RCC 7860 (cell line): ENCODE measurements at regions not wholly inside any gene's neighbourhood (a gene's known extent, or its start where the extent isn't known, plus 50 kb on each side); places are given as distances from the start of the nearest gene placed in this dataset.
"Not testable (repeated sequence)": the region's sequence is repeated elsewhere in the genome, so short reads cannot be mapped to it uniquely, and the experiment has no call there.

Experiments used
- DNase-seq: peaks from one replicate; pipeline ENCODE4 v3.0.0-alpha.2; 2015; ENCODE audit warnings: low spot score
- FAIRE-seq: peaks from 2 replicates; lab custom pipeline; 2012; peaks lifted over from hg19 to GRCh38; lab: Jason Lieb, UNC

DNA sequence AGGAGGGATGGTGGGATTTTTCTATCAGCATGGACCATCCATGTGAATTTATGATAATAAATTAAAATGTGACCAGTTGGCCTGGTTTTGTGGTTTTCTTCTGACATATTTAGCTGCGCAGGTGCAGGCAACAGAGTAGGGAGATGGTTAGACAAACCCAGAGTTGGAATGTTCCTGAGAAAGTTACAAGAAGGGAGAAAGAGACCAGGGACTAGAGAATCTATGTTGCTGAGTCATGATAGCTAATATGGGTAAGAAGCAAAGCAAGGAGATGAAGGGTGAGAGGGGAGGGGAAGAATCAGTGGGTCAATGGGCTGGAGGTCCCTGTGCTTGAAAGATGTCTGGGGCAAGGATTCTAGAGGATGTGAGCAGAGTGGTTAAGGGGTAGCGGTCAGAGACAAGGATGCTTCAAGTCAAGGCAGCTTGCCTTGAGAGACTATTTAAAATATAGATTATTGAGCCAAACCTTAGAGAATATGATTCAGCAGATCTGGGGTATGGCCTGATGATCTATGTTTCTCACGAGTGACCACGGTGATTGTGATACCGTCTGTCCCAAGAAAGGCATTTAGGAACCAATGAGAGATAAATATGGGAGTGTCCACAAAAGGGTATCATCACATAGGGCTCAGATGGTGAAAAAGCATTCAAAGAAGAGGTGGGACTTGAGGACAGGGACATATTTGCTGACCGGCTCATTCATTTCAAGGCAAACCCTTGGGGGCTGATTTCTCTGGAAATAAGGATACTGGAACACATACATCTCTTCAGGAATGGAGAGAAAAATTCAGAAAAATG is 219.7 kb upstream of the PLD5 start:
- FAIRE-seq, result no peak

DNA sequence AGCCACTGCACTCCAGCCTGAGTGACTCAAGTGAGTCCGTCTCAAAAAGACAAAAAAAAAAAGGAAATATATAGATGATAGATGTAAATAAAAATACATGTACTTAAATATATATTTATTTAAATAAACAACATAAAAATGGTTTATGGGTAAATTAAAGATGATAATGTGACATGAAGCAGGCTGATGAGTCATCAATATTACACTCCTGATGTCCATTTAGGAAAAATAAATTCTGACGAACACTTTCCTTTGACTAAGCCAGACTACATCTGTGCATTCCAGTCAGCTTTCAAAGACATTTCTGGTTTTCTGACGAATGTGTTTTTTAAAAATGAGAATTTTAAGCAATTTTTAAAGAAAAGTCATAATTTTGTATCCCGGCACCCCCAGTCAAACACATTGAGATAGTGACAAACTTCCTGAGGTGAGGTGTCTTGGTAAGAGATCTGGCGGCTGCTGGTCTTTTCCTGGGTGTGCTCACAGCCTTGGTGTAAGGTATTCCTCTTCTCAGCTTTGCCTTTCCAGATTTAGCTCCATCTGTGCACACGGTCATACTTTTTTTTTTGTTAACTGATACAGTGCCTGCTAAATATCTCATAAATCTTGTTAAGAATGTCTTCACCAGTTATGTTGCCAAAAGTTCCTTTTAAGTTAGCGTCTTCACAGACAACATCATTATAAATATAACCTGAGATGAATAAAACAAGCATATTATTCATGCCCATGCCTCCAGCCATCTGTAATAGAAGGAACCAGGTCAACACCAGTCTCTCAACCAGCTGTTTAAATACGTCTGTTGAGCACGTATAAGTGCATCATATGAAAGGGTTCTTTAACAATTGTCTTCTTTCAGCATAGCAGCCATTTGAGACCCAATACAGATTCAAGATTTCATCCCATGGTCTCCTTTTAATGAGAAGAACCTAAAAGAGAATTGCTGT is 214.5 kb upstream of the PLD5 start:
- no peak for DNase-seq

More for the DNA sequence above, 219.7 kb upstream of the PLD5 start:
- no peak for DNase-seq

DNA sequence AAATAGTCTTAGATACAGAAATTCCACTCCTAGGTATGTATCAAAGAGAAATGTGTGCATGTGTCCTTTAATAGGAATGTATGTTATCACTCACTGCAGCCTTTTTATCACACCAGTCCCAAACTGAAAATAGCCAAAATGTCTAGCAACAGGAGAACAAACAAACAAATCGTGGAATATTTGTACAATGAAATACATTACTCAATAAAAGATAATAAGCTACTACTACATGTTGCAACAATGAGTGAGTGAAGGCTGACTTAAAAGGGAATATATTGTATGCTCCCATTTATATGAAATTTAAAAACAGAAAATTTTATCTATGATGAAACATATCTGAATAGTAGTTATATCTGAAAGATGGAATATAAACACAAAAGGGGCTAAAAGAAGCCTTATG is 212.1 kb upstream of the PLD5 start:
- no peak for FAIRE-seq

More for the DNA sequence above, 214.5 kb upstream of the PLD5 start:
- no peak for FAIRE-seq

DNA sequence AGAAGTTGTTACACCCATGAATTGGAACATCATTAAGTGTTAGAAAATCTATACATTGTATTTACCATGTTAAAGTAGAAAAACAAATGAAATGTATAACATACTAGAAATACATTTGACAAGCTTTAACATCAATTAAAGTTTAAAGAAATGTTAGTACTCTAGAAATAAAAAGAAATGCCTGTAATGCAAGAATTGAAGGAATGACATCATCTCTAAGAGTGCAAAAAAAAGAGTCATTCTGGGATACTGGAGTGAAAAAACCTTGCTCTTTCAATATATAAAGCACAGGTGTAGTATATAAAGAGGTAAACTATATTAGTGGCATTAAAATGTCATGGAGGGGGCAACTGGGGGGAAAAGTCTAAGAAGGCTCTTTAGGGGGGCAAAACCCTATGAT is 210.8 kb upstream of the PLD5 start:
- DNase-seq, result no peak
- no peak for FAIRE-seq

More for the DNA sequence above, 212.1 kb upstream of the PLD5 start:
- DNase-seq, result no peak

DNA sequence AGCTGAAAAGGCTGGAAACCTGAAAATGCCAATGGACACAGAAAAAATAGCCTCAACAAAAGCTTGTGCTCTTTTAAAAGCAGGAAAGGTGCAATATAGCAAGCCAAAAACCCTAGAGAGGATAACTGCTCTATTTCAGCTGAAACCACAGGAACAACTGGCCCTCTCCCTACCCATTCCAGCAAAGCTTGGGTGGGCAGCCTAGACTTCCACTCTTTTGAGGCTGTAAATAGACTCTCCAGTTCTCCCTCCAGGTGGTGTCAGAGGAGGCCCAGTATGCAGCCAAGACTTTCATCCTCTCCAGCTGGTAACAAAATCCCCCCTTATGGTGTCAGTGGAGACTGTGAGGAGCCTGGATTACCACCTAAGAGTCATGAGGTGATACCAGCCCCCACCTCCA is 206.9 kb upstream of the PLD5 start:
- FAIRE-seq (no peak), DNase-seq (no peak)

DNA sequence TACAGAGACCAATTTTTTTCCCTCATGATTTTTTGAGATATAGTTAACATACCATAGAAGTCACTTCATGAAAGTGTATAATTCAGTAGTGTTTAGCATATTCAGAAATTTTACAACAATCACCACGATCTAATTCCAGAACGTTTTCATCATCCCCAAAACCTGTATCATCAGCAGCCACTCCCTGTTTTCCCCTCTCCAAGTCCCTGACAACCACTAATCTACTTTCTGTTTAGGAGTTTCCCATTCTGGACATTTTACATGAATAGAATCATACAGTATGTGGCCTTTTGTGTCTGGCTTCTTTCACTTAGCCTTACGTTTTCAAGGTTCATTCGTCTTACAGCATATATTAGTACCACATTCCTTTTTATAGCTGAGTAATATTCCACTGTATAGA is 204.2 kb upstream of the PLD5 start:
- no peak for FAIRE-seq
- no peak for DNase-seq

DNA sequence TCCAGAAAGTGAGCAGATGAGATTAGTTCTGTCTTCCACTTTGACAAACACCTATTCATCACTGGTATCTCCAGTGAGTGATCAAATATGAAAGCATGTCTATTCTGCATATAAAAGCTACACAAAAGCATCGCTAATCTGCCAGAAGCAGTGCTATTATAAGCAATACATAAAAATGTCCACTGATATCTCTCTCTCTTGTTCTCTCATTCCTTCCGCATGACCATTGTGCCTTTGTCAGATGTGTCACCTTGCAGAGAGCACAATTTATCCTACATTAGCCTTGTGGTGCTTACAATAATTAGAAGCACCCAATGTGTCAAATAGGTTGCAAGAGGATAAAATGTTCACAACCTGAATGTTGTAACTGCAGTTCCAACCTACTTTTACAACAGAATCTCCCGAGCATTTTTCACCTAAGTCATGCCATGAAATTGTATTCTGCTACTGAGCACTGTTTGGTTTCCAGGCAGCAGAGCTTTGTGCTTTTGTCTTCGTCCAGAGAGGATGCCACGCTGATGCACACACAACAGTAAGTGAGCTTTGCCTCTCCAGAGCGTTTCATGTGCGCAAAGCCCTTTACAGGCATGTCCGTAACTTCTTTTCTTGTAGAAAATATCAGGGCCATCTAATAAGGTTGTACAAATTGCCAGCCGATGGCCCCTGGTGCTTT is 198.7 kb upstream of the PLD5 start:
- FAIRE-seq, result no peak
- no peak for DNase-seq

DNA sequence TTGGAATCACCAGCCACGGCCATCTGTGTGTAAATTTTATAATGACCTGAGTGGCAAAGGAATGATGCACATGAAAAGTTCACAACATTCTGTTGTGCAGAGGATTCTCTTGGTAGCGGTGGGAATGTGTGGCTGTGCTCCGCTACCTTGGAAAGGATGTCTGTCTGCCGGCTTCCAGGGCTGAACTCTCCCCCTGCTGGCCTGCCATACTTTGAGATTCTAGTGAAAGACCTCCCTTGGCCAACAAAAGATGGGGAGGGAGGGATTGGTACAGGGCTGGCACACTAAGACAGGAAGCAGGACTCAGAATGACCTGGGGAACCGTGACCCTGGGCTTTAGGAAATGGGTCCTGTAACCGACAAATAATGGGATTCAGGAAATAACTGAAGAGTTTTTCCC is 194.5 kb upstream of the PLD5 start:
- FAIRE-seq, result no peak
- DNase-seq, result no peak

DNA sequence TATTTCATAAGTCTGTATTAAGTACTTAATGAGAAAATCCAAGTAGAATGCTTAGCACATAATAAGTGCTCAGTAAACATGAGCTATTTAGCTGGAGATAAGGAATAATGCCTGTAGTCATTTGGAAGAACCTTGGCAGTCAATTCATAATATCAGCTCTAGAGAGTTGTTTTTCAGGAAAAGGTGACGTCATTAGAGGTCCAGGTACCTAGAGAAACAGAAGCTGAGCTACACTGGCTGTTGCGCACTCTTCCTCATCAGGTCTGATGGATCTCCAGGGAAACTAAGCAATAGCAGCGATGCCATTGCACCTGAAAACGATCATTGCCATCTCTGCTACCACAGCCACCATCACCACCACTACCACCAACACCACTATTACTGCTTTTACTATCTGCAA is 187.8 kb upstream of the PLD5 start:
- DNase-seq (no peak), FAIRE-seq (no peak)

DNA sequence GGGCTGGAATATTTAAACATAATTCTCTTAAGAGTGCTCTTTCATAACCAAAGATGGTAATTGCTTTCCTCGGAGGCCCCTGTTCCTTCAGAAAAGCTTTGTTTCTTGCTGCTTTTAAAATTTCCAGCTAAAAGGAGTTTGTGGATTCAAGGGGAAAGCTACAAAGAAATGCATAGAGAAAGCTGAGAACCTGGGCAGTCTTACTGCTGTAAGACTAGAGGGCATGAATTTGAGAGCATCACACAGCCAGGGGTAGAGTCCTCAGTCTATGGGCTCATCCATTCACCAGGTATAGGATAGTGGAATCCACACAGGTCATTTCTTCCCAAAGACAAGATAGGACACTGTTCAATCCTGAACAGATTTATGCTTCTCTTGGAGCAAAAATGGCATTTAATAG is 186.3 kb upstream of the PLD5 start:
- FAIRE-seq (no peak), DNase-seq (no peak)

DNA sequence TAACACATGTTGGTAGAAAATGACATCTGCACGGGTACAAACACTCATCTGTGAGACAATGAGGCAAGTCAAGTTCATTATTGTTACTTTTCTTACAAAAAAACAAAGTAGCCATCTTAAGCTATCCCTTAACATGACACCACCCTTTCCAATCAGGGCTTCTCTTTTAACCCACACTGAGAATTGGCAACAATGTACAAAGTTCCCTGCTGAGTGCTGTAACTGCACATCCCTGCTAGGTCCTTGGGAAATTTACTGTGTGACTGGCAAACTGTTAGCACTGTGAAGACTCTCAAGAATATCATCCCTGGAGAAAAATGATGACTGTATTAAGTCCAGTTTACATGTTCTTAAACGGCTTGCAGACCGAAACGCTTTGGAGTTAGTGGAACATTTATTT is 185.8 kb upstream of the PLD5 start:
- DNase-seq (no peak), FAIRE-seq (no peak)

DNA sequence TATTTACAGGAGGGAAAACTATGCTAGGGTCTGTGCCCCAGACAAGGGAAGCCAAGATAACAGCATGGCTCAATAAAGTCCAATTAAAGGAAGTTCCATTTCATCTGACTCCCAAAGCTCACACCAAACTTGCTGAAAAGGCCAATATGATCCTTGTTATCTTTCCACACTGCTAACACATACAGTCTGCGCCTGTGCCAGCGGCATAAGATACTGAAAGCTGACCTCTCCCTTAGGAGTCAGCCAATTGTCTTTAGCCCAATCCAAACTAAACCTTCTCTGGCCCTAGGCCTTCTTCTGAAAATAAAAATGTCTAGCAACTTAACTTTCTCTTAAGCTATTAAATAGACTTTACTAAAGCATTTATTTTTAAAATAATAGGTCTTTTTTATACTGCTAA is 179.0 kb upstream of the PLD5 start:
- no peak for DNase-seq
- FAIRE-seq, result no peak

DNA sequence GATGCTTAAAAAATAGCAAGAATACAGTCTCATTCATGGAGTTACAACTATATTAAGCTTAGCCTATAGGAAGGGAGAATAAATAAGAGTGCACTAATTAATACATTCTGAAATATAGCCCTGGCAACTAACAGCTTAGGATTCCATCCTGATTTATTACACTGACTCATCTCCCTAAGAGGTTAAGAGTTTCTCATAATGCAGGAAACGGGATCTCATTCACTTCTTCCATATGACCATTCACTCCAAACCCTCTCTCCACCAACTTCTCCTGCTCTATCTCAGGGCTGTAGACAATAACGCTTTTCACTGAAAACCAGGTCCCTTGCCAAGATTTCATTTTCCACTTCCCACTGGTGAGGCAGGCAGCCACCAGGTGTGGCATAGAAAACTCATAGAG is 168.5 kb upstream of the PLD5 start:
- FAIRE-seq, result no peak
- no peak for DNase-seq

DNA sequence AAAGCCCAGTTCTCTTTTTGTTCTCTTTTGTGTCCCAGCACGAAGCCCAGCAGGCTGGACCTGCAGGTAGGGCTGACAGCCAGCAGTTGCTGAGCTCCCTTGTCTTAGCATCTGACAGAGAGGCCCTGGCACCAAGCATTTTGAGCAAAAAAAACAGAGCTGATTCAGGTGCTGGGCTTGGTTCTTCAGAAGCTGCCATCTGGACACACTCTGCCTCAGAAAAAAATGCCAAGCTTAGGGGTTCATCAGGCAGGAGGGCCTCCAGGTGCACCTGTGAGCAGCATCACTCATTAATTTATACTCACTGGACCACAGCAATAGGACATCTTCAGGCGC is 167.1 kb upstream of the PLD5 start:
- DNase-seq, result no peak
- FAIRE-seq, result no peak

DNA sequence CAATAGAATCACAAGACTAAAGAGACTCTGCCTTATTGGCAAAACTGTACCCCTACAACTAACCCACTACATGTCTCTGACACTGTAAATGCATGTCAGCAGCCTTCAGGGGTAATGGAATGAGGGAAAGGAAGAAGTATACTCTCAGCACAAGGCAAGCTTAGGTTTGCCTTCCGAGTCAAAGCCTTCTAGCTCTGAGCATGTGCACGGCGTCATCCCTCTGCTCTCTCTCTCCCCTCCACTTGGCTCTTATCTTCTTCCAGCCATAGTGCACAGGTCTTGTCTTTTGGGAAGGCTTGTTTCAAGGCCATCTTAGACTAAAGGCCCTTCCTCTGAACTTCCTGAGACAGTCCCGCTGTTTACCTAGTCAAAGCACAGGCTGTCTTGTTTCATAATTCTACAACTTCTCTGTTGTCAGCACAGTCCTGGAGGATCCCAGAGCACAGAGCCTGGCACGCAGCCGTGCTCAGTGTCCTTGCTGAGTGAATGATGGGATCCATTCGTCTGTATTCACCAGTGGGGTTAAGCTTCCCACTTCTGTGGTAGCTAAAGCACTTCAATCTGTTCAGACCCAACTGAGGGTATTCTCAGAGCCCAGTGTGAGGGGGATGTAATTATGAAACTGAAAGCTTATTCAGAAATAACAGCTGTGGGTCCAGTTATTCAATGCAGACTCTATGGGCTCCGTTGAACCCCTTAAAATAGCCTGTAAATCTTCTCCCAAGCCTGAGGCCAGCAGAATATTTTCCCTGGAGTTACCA is 166.5 kb upstream of the PLD5 start:
- FAIRE-seq, result no peak
- no peak for DNase-seq

DNA sequence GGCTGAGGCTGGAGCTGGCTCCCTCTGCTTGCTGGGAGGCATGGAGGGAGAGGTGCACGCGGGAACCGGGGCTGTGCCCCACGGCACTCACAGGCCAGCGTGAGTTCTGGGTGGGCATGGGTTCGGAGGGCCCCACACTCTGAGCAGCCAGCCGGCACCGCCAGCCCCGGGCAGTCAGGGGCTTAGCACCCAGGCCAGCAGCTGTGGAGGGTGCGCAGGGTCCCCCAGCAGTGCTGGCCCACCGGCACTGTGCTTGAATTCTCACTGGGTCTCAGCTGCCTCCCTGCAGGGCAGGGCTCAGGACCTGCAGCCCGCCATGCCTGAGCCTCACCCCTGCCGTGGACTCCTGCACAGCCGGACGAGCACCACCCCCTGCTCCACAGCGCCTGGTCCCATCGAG is 164.9 kb upstream of the PLD5 start:
- DNase-seq, result no peak
- no peak for FAIRE-seq

DNA sequence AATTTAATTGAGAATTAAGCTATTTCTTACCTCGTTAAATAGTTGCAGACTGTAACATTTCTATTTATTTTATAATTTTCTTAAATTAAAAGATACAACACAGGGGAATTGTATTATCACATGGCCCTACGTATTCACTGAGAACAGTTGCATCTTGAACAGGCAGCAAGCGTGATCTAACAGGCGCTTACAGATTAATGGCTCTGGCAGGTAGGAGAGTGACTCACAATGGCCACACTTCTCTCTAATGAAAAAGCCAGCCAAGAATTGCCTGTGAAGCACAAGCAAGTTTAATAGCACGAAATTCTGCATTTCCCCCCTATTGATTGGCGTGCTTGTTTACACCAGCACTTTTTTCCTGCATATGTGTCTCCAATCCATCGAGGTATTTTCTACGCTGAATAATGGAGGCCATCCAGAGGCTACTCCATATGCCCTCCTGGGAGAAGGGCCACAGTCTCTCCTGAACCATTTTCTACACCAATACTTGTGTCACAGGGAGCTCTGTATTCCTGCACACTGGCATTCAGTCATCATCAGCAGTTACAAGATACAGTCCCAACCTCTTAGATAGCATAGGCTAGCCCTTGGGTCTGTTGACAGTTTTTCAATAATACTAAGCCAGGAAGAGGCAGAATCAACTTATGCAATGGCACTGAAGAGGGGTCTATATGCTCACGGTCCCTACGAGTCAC is 150.6 kb upstream of the PLD5 start:
- no peak for DNase-seq
- FAIRE-seq, result no peak

DNA sequence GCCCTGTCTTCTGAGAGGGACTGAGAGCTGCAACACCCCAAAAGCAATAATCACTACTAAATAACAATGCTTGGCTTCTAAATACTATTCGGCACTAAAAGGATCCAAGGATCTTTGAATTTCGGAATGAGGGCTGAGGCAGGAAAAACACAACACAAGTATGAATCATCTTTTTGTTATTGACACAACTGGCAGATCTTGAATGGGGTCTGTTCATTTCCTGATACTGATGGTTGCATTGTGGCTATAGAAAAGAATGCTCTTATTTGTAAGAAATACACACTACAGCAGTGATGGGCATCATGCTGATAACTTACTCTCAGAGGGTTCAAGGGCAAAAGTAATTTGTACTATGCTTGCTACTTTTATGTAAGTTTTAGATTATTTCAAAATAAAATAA is 149.2 kb upstream of the PLD5 start:
- DNase-seq (no peak), FAIRE-seq (no peak)

DNA sequence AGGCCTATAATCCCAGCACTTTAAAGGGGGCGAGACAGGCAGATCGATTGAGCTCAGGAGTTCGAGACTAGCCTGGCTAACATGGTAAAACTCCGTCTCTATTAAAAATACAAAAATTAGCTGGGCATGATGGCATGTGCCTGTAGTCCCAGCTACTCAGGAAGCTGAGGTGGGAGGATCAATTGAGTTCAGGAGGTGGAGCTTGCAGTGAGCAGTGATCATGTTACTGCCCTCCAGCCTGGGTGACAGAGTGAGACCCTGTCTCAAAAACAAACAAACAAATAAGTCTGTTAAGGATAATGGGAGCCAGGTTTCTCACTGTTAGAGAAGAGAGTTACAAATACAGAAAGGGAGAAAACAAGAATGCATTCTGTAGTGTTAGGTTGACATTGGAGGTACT is 148.7 kb upstream of the PLD5 start:
- FAIRE-seq, DNase-seq: not testable (repeated sequence)

DNA sequence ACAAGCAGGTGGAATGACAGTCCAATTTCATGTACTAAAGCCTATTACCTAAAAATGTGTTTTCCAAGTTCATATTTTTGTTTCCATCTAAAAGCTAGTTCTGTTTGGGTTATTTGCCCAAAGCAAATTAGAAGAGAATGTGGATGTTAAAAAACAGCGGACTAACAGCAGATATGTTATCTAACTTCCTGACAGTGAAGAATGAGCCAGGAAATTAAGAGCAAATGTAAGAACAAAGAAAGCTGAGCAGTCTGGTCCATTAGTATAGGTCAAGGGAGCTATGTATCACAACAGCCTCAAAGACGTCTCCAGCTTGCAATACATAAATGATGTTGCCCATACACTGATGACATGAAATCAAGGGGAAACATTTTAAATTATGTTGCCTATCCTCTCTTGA is 145.5 kb upstream of the PLD5 start:
- FAIRE-seq (no peak), DNase-seq (no peak)
